ENCODE measurements at regions not wholly inside any gene's neighbourhood (a gene's known extent, or its start where the extent isn't known, plus 50 kb on each side); places are given as distances from the start of the nearest gene placed in this dataset.
"Not testable (repeated sequence)": the region's sequence is repeated elsewhere in the genome, so short reads cannot be mapped to it uniquely, and the experiment has no call there.

- no peak for DNase-seq (ENCODE audit: low spot score)
Measured at GRCh38 chrX:99398545-99398944, 1011.5 kb downstream of the PCDH19 start.

- DNase-seq (ENCODE audit: low spot score): no peak
Measured at GRCh38 chrX:99397879-99398278, 1012.2 kb downstream of the PCDH19 start.

- no peak for DNase-seq (ENCODE audit: low spot score)
Measured at GRCh38 chrX:99394456-99394855, 1015.6 kb downstream of the PCDH19 start.

GRCh38 chrX:99384594-99385374 lies 1025.3 kb downstream of the PCDH19 start:
- no peak for DNase-seq (ENCODE audit: low spot score)

- DNase-seq (ENCODE audit: low spot score): no peak
Measured at GRCh38 chrX:99383786-99384185, 1026.3 kb downstream of the PCDH19 start.

GRCh38 chrX:99371976-99372595 lies 1038.0 kb downstream of the PCDH19 start:
- no peak for DNase-seq (ENCODE audit: low spot score)

GRCh38 chrX:99353412-99353811 lies 1056.7 kb downstream of the PCDH19 start:
- DNase-seq (ENCODE audit: low spot score): peak; percentile 71

GRCh38 chrX:99348256-99348655 lies 1061.8 kb downstream of the PCDH19 start:
- DNase-seq (ENCODE audit: low spot score): no peak

- no peak for DNase-seq (ENCODE audit: low spot score)
Measured at GRCh38 chrX:99308302-99308701, 1101.8 kb downstream of the PCDH19 start.

- DNase-seq (ENCODE audit: low spot score): no peak
Measured at GRCh38 chrX:99305573-99305972, 1104.5 kb downstream of the PCDH19 start.

GRCh38 chrX:99301990-99302389 lies 1108.1 kb downstream of the PCDH19 start:
- DNase-seq (ENCODE audit: low spot score): no peak

GRCh38 chrX:99271641-99272040 lies 1138.4 kb downstream of the PCDH19 start:
- no peak for DNase-seq (ENCODE audit: low spot score)

GRCh38 chrX:99266255-99266654 lies 1143.8 kb downstream of the PCDH19 start:
- no peak for DNase-seq (ENCODE audit: low spot score)

GRCh38 chrX:99248180-99248579 lies 1161.9 kb downstream of the PCDH19 start:
- no peak for DNase-seq (ENCODE audit: low spot score)

GRCh38 chrX:99242001-99242400 lies 1168.1 kb downstream of the PCDH19 start:
- DNase-seq (ENCODE audit: low spot score): no peak

GRCh38 chrX:99234384-99234783 lies 1175.7 kb downstream of the PCDH19 start:
- not testable (repeated sequence) for DNase-seq (ENCODE audit: low spot score)

- no peak for DNase-seq (ENCODE audit: low spot score)
Measured at GRCh38 chrX:99192421-99192820, 1217.7 kb downstream of the PCDH19 start.

GRCh38 chrX:99184153-99184552 lies 1225.9 kb downstream of the PCDH19 start:
- no peak for DNase-seq (ENCODE audit: low spot score)

GRCh38 chrX:99172958-99173357 lies 1237.1 kb downstream of the PCDH19 start:
- DNase-seq (ENCODE audit: low spot score): no peak

- no peak for DNase-seq (ENCODE audit: low spot score)
Measured at GRCh38 chrX:99142745-99143144, 1267.3 kb downstream of the PCDH19 start.

GRCh38 chrX:99137488-99137887 lies 1272.6 kb downstream of the PCDH19 start:
- no peak for DNase-seq (ENCODE audit: low spot score)

GRCh38 chrX:99117011-99117410 lies 1293.1 kb downstream of the PCDH19 start:
- DNase-seq (ENCODE audit: low spot score): no peak

- no peak for DNase-seq (ENCODE audit: low spot score)
Measured at GRCh38 chrX:99095965-99096635, 1314.0 kb downstream of the PCDH19 start.

All from mucosa of gallbladder (tissue), 1 donor.